C4-2B (cell line): ENCODE measurements at regions not wholly inside any gene's neighbourhood (a gene's known extent, or its start where the extent isn't known, plus 50 kb on each side); places are given as distances from the start of the nearest gene placed in this dataset.

ENCODE experiments used
- H3K27ac ChIP-seq: fragments of 450-650 bp; 2 replicates; pipeline ENCODE4 v1.5.1; 2017
- CTCF ChIP-seq: fragments of 450-650 bp; conservative IDR thresholded peaks from 2 replicates; pipeline ENCODE4 v1.5.1; 2017; ENCODE audit warnings: mild to moderate bottlenecking
- ZFX ChIP-seq: fragments of 450-650 bp; IDR thresholded peaks from 2 replicates; pipeline ENCODE4 v1.6.1; 2017

DNA sequence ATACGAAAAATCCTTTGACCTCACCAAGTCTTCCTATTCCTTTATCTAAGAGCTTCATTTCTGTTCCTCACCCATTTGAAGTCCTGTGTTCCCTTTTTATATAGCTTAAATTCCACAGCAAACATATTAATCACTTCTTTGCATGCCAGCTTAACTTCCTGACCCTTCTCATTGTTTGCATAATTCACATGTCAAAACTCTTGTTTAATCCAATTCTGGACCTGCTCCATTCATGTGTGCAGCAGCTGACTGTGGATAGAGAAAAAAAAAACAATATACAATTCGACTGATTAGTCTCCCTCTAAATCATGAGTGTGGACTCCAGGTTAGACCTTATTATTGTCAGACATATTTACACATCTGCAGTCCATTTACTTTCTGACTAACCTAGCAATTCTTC, 991.2 kb upstream of the TENM4 start:
- TF ChIP-seq ZFX (no peak), CTCF (no peak)
- no peak overlapping the region for H3K27ac ChIP-seq

DNA sequence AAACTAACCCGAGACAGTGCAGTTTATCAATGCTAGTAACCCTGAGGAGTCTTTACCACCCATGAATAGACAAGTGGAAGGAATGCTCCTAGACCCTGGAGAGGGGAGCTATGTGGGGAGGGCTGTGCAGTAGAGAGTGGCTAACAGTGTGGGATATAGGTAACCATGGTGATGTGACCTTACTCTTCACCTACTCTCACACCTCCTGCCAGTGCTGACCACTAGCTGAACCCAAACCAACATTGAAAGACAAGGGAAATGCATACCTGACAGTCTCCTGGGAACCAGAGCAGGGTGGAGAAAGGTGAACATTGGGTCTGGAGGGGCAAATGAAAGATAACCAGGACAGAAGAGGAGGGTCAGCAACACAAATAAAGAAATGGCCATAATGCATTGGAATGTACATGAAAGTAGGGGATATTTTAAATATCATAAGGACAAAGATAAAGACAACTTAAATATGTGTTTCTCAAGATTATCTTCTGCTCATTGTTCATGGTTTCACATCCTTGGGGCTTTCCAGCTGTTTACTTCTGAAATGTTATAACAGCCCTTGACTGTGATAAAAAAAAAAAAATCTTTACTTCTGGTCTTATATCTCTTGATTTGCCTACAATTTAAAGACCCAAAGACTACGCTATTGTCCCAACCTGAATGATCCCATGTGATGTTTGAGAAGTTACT, 983.3 kb upstream of the TENM4 start:
- no peak for TF ChIP-seq CTCF

DNA sequence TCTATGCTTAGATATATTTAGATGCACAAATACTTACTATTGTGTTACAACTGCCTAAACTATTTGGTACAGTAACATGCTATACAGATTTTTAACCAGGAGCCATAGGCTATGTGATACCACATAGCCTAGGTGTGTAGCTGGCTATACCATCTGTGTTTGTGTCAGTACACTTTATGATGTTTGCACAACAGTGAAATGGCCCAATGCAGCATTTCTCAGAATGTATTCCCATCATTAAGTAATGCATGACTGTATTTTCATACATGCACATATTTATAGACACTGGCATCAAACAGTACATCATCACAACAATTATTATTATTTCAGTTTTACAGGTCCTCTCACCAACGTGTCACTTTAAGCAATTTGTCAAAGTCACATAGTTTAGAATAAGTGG, 979.5 kb upstream of the TENM4 start:
- TF ChIP-seq ZFX = no peak
- no peak for TF ChIP-seq CTCF
- H3K27ac ChIP-seq = no peak overlapping the region

More for the DNA sequence above, 983.3 kb upstream of the TENM4 start:
- no peak overlapping the region for H3K27ac ChIP-seq

GRCh38 chr11:80417681-80418080, 976.9 kb upstream of the TENM4 start:
- H3K27ac ChIP-seq = no peak overlapping the region
- no peak for TF ChIP-seq ZFX
- no peak for TF ChIP-seq CTCF

- no peak overlapping the region for H3K27ac ChIP-seq
- TF ChIP-seq ZFX (no peak), CTCF (no peak)
These were observed 974.8 kb upstream of the TENM4 start for GRCh38 chr11:80415580-80415979.

DNA sequence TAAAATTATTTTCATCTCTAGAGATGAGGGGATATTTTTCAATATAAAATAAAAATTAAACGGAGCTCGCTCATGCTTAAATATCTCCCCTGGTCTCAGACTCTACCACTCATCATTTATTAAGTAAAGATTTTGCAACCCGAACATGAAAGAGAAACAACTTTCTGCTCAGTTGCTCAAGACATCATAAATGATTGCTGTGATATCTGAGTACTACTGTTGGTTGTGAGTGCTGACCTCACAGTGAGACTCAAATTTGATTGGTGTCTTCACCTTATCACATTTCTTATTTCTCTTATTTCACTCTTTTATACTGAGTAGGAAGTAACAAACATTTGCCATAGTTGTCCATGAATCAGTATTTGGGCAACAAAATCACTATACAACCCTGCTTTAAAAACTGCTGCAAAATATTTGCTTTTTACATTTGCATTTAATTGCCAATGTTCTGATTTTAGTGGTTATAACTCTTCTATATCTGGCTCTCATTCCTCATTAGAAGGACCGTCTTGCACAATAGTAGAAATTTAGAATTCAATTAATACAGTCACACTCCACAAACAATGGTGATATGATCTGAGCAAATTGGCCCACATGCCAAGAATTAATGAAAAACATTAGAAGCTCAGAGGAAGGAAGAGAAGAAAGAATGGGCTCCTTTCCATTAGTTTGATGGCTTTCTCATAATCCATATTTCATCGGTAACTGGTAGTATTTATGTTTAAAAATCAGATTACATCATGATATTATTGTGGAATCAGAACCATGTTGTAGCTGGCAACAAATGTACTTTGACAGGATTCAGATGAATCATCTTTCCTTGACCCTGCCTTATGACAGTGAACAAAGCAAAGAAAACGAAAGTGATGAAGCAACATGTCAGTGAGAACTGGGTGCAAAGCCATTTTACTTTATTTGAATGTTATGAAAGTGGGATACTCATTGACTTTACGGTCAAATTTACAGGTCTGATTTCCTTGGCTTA, 973.6 kb upstream of the TENM4 start:
- H3K27ac ChIP-seq = no peak overlapping the region
- TF ChIP-seq ZFX = no peak
- no peak for TF ChIP-seq CTCF

GRCh38 chr11:80412604-80413003, 971.8 kb upstream of the TENM4 start:
- TF ChIP-seq ZFX = no peak
- TF ChIP-seq CTCF = no peak
- H3K27ac ChIP-seq = no peak overlapping the region
